ENCODE measurements at regions not wholly inside any gene's neighbourhood (a gene's known extent, or its start where the extent isn't known, plus 50 kb on each side); places are given as distances from the start of the nearest gene placed in this dataset.

GRCh38 chr2:14903709-14904374 lies 271.3 kb downstream of the LRATD1 start:
- TF ChIP-seq, protein P1, sequence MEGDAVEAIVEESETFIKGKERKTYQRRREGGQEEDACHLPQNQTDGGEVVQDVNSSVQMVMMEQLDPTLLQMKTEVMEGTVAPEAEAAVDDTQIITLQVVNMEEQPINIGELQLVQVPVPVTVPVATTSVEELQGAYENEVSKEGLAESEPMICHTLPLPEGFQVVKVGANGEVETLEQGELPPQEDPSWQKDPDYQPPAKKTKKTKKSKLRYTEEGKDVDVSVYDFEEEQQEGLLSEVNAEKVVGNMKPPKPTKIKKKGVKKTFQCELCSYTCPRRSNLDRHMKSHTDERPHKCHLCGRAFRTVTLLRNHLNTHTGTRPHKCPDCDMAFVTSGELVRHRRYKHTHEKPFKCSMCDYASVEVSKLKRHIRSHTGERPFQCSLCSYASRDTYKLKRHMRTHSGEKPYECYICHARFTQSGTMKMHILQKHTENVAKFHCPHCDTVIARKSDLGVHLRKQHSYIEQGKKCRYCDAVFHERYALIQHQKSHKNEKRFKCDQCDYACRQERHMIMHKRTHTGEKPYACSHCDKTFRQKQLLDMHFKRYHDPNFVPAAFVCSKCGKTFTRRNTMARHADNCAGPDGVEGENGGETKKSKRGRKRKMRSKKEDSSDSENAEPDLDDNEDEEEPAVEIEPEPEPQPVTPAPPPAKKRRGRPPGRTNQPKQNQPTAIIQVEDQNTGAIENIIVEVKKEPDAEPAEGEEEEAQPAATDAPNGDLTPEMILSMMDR (IDR thresholded peaks at IDR 0.05; ENCODE audit: low read depth, low read length), result peak; percentile 99
- TF ChIP-seq EZH2phosphoT487 (IDR thresholded peaks at IDR 0.05; ENCODE audit: low read depth), result no peak
